ENCODE measurements at regions not wholly inside any gene's neighbourhood (a gene's known extent, or its start where the extent isn't known, plus 50 kb on each side); places are given as distances from the start of the nearest gene placed in this dataset.

DNA sequence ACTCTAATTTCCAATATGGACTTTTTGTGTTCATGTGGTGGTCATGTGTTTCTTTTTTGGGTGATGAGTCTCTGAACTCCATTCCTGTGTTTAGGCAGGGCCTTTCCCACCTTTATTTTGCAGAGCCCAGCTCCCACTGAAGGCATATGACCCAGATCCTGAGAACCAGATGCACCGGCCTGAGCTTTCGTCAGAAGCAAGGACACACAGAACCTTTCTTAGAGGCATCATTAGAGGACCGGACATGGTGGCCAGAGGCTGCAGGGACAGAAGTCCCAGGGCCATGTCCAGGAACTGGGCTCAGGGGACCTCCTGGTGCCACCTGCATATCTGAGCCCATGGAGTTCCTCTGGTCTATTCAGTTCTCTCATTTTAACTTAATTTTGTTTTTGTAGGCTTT lies 200.9 kb upstream of the ZNF32 start:
- TF ChIP-seq POLR2AphosphoS5 (IDR thresholded peaks at IDR 0.05; ENCODE audit: low read depth, low read length) (no peak), TAF1 (IDR thresholded peaks at IDR 0.05; ENCODE audit: borderline replicate concordance, low read depth, low read length) (no peak), POLR2A (IDR thresholded peaks at IDR 0.05; ENCODE audit: low read depth, low read length) (no peak)

All from GM12892 (cell line).